Cardiac muscle cell (in vitro differentiated cells and primary cell): ENCODE measurements at regions not wholly inside any gene's neighbourhood (a gene's known extent, or its start where the extent isn't known, plus 50 kb on each side); places are given as distances from the start of the nearest gene placed in this dataset.

Experiments used
- DNase-seq, 2 donors: peaks; one replicate each; pipeline versions ENCODE4 v3.0.0 to v3.0.0-alpha.2; 2010 to 2017; ENCODE audit warnings: low read depth in 1 of 2, low spot score in 1 of 2
- H3K27ac ChIP-seq: fragments of 200-600 bp; sonication (generic); 2 replicates; pipeline ENCODE4 v1.5.1; 2016
- H3K27me3 ChIP-seq: fragments of 200-600 bp; sonication (generic); 2 replicates; pipeline ENCODE4 v1.6.0; 2016; ENCODE audit warnings: control low read depth
- H3K36me3 ChIP-seq: fragments of 200-600 bp; sonication (generic); 2 replicates; pipeline ENCODE4 v1.5.1; 2016; ENCODE audit warnings: control low read depth
- H3K4me1 ChIP-seq: fragments of 200-600 bp; sonication (generic); 2 replicates; pipeline ENCODE4 v1.8.1; 2017; ENCODE audit warnings: low read depth, mild to moderate bottlenecking, mixed run types
- H3K4me3 ChIP-seq: fragments of 200-600 bp; sonication (generic); 2 replicates; pipeline ENCODE4 v1.5.1; 2016; ENCODE audit warnings: mild to moderate bottlenecking
- H3K9me3 ChIP-seq: fragments of 200-600 bp; sonication (generic); 2 replicates; pipeline ENCODE4 v1.5.1; 2017; ENCODE audit warnings: low read depth, mild to moderate bottlenecking, control low read depth
- TF ChIP-seq, protein P1 (sequence below): IDR thresholded peaks from 2 replicates; pipeline ENCODE4 v1.5.1; 2012; ENCODE audit warnings: low read depth, mild to moderate bottlenecking, low read length

DNA sequence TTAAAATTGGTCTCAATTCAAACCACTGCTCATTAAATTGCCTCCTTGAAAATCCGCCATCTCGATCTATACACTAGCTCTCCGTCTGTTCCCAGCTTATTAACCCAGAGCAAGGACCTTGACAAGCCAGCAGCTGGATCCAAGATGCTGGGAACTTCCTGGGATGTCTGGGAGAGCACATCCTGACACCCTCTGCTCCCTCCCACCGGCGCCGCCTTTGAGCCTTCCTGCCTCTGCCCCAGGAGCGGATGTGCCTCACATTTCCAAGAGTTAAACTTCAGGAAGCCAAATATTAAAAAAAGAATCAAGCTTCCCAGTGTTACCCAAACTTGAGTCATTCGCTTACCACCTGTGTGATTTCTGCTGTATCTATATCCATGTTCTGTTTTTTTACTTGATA is 107.9 kb downstream of the HAPSTR1 start:
- no peak for DNase-seq
- Histone ChIP-seq H3K9me3 (no peaks in the 10 kb centered on the region), H3K36me3 (no peaks in the 10 kb centered on the region), H3K4me1 (no peaks in the 10 kb centered on the region), H3K27me3 (no peaks in the 10 kb centered on the region), H3K27ac (no peak overlapping the region), H3K4me3 (no peak overlapping the region)
- TF ChIP-seq, protein P1, sequence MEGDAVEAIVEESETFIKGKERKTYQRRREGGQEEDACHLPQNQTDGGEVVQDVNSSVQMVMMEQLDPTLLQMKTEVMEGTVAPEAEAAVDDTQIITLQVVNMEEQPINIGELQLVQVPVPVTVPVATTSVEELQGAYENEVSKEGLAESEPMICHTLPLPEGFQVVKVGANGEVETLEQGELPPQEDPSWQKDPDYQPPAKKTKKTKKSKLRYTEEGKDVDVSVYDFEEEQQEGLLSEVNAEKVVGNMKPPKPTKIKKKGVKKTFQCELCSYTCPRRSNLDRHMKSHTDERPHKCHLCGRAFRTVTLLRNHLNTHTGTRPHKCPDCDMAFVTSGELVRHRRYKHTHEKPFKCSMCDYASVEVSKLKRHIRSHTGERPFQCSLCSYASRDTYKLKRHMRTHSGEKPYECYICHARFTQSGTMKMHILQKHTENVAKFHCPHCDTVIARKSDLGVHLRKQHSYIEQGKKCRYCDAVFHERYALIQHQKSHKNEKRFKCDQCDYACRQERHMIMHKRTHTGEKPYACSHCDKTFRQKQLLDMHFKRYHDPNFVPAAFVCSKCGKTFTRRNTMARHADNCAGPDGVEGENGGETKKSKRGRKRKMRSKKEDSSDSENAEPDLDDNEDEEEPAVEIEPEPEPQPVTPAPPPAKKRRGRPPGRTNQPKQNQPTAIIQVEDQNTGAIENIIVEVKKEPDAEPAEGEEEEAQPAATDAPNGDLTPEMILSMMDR, result no peak

DNA sequence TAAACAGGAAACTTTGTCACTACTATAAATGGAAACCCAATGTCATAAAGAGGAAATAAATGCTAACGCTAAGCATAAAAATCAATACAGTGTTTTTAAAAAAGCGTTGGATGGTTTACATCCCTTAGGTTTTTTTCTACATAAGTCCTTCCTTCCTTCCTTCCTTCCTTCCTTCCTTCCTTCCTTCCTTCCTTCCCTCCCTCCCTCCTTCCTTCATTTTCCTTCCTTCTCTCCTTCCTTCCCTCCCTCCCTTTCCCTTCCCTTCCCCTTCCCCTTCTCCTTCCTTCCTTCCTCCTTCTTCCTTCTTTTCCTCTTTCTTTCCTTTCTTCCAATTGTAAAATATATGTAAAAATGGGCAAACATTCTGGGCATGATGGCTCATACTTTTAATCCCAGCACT is 108.3 kb downstream of the HAPSTR1 start:
- no peak overlapping the region for H3K4me3 ChIP-seq
- H3K27me3 ChIP-seq, result no peaks in the 10 kb centered on the region
- no peak overlapping the region for H3K27ac ChIP-seq
- no peaks in the 10 kb centered on the region for H3K4me1 ChIP-seq
- H3K9me3 ChIP-seq, result no peaks in the 10 kb centered on the region
- TF ChIP-seq, protein P1, result no peak
- H3K36me3 ChIP-seq, result no peaks in the 10 kb centered on the region
- DNase-seq, result no peak

DNA sequence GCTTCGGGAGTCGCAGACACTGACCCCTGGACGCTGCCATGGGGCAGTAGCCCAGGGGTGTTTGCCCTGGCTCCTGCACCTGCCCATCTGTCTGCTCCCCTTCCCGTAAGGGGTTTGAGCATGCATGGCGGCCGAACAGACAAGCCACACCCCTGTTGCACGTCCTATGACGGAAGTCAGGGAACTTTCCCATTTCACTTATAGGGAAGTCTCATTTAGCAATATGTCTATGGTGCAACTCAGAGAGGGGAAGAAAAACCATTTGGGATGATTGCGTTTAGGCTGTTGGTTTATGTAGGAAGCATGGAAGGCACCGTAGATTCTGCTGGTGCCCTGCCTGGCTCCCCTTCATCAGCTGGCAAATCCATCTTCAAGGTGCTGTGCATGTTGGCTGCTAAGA is 112.5 kb downstream of the HAPSTR1 start:
- H3K4me3 ChIP-seq, result no peak overlapping the region
- no peaks in the 10 kb centered on the region for H3K27me3 ChIP-seq
- no peak for DNase-seq
- H3K36me3 ChIP-seq, result no peaks in the 10 kb centered on the region
- H3K4me1 ChIP-seq, result no peaks in the 10 kb centered on the region
- no peak overlapping the region for H3K27ac ChIP-seq
- H3K9me3 ChIP-seq, result no peaks in the 10 kb centered on the region
- TF ChIP-seq, protein P1, result no peak

GRCh38 chr16:9205661-9206060 is 114.2 kb downstream of the HAPSTR1 start:
- Histone ChIP-seq H3K4me3 (no peak overlapping the region), H3K36me3 (no peaks in the 10 kb centered on the region), H3K4me1 (no peaks in the 10 kb centered on the region), H3K27me3 (no peaks in the 10 kb centered on the region), H3K27ac (no peak overlapping the region), H3K9me3 (no peaks in the 10 kb centered on the region)
- DNase-seq, result no peak
- TF ChIP-seq, protein P1, result no peak

DNA sequence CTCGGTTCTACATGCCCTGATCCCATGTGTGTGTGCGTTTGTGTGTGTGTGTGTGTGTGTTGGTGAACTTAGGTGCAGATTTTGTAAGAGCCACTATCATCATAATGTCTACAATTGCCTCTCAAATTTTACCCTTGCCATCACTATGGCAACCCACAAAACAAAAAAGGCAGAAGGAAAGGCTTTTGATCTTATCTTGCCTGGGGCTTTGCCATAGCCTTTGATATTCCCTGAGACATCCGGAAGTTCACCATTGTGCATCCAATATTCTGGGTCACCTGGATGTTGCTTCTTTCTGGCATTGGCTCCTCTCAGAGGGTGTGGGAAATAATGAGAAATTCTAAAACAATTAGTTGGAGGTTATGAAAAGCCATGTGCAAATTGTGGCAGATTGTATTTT is 114.7 kb downstream of the HAPSTR1 start:
- H3K9me3 ChIP-seq, result no peaks in the 10 kb centered on the region
- no peaks in the 10 kb centered on the region for H3K36me3 ChIP-seq
- no peak overlapping the region for H3K4me3 ChIP-seq
- H3K4me1 ChIP-seq, result no peaks in the 10 kb centered on the region
- DNase-seq, result no peak
- no peaks in the 10 kb centered on the region for H3K27me3 ChIP-seq
- TF ChIP-seq, protein P1, result no peak
- no peak overlapping the region for H3K27ac ChIP-seq

DNA sequence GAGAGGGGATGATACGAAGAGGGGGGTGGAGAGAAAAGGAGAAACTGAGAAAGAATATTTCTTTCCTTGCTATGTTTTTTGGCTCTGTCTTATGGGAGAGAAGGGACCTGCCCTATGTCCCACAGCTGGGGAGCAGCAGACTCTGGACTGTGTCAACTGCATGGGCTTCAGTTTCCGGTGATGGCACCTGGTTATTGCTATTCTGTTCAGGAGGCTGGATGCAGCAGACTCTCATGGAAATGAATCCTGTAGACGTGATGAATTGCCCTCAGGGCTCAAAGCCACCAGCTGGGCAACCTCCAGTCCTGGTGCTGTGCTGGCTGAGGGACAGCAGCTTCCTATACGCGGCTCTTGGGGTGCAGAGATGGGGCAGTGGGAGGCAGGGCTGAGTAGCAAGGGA is 121.2 kb downstream of the HAPSTR1 start:
- Histone ChIP-seq H3K27me3 (no peaks in the 10 kb centered on the region), H3K4me3 (no peak overlapping the region), H3K9me3 (no peaks in the 10 kb centered on the region), H3K36me3 (no peaks in the 10 kb centered on the region), H3K4me1 (no peaks in the 10 kb centered on the region), H3K27ac (no peak overlapping the region)
- DNase-seq, result no peak
- TF ChIP-seq, protein P1, result no peak
